ENCODE measurements at regions not wholly inside any gene's neighbourhood (a gene's known extent, or its start where the extent isn't known, plus 50 kb on each side); places are given as distances from the start of the nearest gene placed in this dataset.

DNA sequence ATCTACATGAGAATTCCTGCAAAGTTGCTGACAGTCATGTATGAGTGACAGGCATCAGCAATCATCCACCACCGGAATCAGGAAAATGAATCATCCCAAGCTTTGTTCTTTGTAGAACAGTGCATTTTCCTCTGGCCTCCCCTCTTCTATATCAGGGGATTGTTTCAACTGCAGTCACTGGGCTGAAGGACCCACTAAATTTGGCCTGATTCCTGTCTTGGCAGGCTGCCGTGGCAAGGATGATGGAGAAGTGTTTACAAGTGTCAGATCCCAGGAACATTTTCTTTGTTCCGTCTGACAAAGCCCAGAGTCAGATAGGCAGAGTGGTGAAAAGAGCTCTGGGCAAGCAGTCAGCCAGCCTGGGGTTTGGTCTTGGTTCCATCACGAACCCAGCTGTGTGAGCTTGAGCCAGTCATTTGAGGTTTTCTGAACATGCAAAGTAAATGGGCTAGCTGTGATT, 175.1 kb upstream of the TSC22D2 start:
- TF ChIP-seq, protein P1, sequence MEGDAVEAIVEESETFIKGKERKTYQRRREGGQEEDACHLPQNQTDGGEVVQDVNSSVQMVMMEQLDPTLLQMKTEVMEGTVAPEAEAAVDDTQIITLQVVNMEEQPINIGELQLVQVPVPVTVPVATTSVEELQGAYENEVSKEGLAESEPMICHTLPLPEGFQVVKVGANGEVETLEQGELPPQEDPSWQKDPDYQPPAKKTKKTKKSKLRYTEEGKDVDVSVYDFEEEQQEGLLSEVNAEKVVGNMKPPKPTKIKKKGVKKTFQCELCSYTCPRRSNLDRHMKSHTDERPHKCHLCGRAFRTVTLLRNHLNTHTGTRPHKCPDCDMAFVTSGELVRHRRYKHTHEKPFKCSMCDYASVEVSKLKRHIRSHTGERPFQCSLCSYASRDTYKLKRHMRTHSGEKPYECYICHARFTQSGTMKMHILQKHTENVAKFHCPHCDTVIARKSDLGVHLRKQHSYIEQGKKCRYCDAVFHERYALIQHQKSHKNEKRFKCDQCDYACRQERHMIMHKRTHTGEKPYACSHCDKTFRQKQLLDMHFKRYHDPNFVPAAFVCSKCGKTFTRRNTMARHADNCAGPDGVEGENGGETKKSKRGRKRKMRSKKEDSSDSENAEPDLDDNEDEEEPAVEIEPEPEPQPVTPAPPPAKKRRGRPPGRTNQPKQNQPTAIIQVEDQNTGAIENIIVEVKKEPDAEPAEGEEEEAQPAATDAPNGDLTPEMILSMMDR (IDR thresholded peaks at IDR 0.05 in 2 of 3, conservative IDR thresholded peaks at IDR 0.05 in 1 of 3; ENCODE audit: insufficient read depth in 2 of 3, low read depth in 1 of 3, low read length in 3 of 3), result no peak
- TF ChIP-seq, protein P2, sequence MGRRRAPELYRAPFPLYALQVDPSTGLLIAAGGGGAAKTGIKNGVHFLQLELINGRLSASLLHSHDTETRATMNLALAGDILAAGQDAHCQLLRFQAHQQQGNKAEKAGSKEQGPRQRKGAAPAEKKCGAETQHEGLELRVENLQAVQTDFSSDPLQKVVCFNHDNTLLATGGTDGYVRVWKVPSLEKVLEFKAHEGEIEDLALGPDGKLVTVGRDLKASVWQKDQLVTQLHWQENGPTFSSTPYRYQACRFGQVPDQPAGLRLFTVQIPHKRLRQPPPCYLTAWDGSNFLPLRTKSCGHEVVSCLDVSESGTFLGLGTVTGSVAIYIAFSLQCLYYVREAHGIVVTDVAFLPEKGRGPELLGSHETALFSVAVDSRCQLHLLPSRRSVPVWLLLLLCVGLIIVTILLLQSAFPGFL (CRISPR knock-in tag; IDR thresholded peaks at IDR 0.05), result no peak
- no peak for TF ChIP-seq CXXC5 (CRISPR knock-in tag; IDR thresholded peaks at IDR 0.05)
- no peak for TF ChIP-seq ZNF324 (CRISPR knock-in tag; IDR thresholded peaks at IDR 0.05)
- no peak for TF ChIP-seq ZBTB7A (IDR thresholded peaks at IDR 0.05; ENCODE audit: borderline replicate concordance, control insufficient read depth, low read depth, low read length)
- TF ChIP-seq, protein P3, sequence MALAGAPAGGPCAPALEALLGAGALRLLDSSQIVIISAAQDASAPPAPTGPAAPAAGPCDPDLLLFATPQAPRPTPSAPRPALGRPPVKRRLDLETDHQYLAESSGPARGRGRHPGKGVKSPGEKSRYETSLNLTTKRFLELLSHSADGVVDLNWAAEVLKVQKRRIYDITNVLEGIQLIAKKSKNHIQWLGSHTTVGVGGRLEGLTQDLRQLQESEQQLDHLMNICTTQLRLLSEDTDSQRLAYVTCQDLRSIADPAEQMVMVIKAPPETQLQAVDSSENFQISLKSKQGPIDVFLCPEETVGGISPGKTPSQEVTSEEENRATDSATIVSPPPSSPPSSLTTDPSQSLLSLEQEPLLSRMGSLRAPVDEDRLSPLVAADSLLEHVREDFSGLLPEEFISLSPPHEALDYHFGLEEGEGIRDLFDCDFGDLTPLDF (CRISPR knock-in tag; IDR thresholded peaks at IDR 0.05), result no peak
- no peak for TF ChIP-seq ZFP30 (CRISPR knock-in tag; IDR thresholded peaks at IDR 0.05; ENCODE audit: borderline replicate concordance)
- no peak for TF ChIP-seq ZBED1 (IDR thresholded peaks at IDR 0.05)
- TF ChIP-seq MCM7 (IDR thresholded peaks at IDR 0.05), result no peak
